Hepatocyte (in vitro differentiated cells): ENCODE measurements at regions not wholly inside any gene's neighbourhood (a gene's known extent, or its start where the extent isn't known, plus 50 kb on each side); places are given as distances from the start of the nearest gene placed in this dataset.

Experiments used
- DNase-seq: peaks from one replicate; pipeline ENCODE4 v3.0.0-alpha.2; 2016; ENCODE audit warnings: low spot score
- H2AFZ ChIP-seq: fragments of 200-600 bp; sonication (generic); 2 replicates; pipeline ENCODE4 v1.6.0; 2016; ENCODE audit warnings: antibody characterized with exemption, mild to moderate bottlenecking
- H3K27ac ChIP-seq: fragments of 200-600 bp; sonication (generic); 2 replicates; pipeline ENCODE4 v1.5.1; 2016; ENCODE audit warnings: mild to moderate bottlenecking
- H3K27me3 ChIP-seq: fragments of 200-600 bp; sonication (generic); 2 replicates; pipeline ENCODE4 v1.6.1; 2016
- H3K36me3 ChIP-seq: fragments of 200-600 bp; sonication (generic); replicated peaks from 2 replicates; pipeline ENCODE4 v1.5.1; 2016; ENCODE audit warnings: low read depth; ENCODE audit not compliant: insufficient read depth
- H3K4me1 ChIP-seq: fragments of 200-600 bp; sonication (generic); 2 replicates; pipeline ENCODE4 v1.5.1; 2016; ENCODE audit warnings: mild to moderate bottlenecking, moderate library complexity; ENCODE audit not compliant: insufficient read depth
- H3K4me2 ChIP-seq: fragments of 200-600 bp; sonication (generic); 2 replicates; pipeline ENCODE4 v1.6.0; 2016
- H3K4me3 ChIP-seq: fragments of 200-600 bp; sonication (generic); 2 replicates; pipeline ENCODE4 v1.5.1; 2016; ENCODE audit warnings: mild to moderate bottlenecking
- H3K79me2 ChIP-seq: fragments of 200-600 bp; sonication (generic); 2 replicates; pipeline ENCODE4 v1.6.0; 2017; ENCODE audit warnings: mild to moderate bottlenecking
- H3K9me2 ChIP-seq: fragments of 200-600 bp; sonication (generic); replicated peaks from 2 replicates; pipeline ENCODE4 v1.6.0; 2017; ENCODE audit warnings: mild to moderate bottlenecking; ENCODE audit not compliant: insufficient read depth
- H3K9me3 ChIP-seq: fragments of 200-600 bp; sonication (generic); 2 replicates; pipeline ENCODE4 v1.5.1; 2016; ENCODE audit warnings: low read depth, mild to moderate bottlenecking
- H4K20me1 ChIP-seq: fragments of 200-600 bp; sonication (generic); 2 replicates; pipeline ENCODE4 v1.6.0; 2016; ENCODE audit warnings: mild to moderate bottlenecking; ENCODE audit not compliant: insufficient read depth, poor library complexity, severe bottlenecking
- CTCF ChIP-seq: fragments of 200-600 bp; sonication (generic); IDR thresholded peaks from 2 replicates; pipeline ENCODE4 v1.5.1; 2016; ENCODE audit warnings: antibody characterized with exemption, mild to moderate bottlenecking; ENCODE audit not compliant: poor library complexity
- EZH2 ChIP-seq: fragments of 200-600 bp; sonication (generic); IDR thresholded peaks from 2 replicates; pipeline ENCODE4 v1.6.1; 2016; ENCODE audit warnings: antibody characterized with exemption, mild to moderate bottlenecking, borderline replicate concordance
- EZH2phosphoT487 ChIP-seq: fragments of 200-600 bp; sonication (generic); IDR thresholded peaks from one replicate; pipeline ENCODE4 v1.6.1; 2018; ENCODE audit warnings: antibody characterized with exemption, mild to moderate bottlenecking, low read depth, moderate library complexity; ENCODE audit not compliant: unreplicated experiment, severe bottlenecking
- WGBS: methylation state at CpG from one replicate; pipeline ENCODE4 v1.1.6; 2016; ENCODE audit warnings: low lambda C conversion rate; ENCODE audit errors: missing lambda C conversion rate; 5-methylcytosine and 5-hydroxymethylcytosine counted together

- H4K20me1 ChIP-seq, result no peaks in the 10 kb centered on the region
- no peaks in the 10 kb centered on the region for H3K9me3 ChIP-seq
- H3K9me2 ChIP-seq, result no peaks in the 10 kb centered on the region
- H2AFZ ChIP-seq, result no peak overlapping the region
- H3K79me2 ChIP-seq, result no peaks in the 10 kb centered on the region
- H3K4me3 ChIP-seq, result no peak overlapping the region
- no peak overlapping the region for H3K27ac ChIP-seq
- H3K4me2 ChIP-seq, result no peak overlapping the region
- TF ChIP-seq EZH2phosphoT487, result no peak
- TF ChIP-seq EZH2, result no peak
- TF ChIP-seq CTCF, result no peak
- peaks cover 3% of the 10 kb centered on the region for H3K4me1 ChIP-seq
- DNase-seq, result no peak
- no peaks in the 10 kb centered on the region for H3K36me3 ChIP-seq
- no peaks in the 10 kb centered on the region for H3K27me3 ChIP-seq
- 44% methylated on average over 1 of the region's 1 CpG for WGBS
Observed at GRCh38 chr1:221286399-221286798, 407.2 kb downstream of the HLX start.

- Histone ChIP-seq H3K9me3 (no peaks in the 10 kb centered on the region), H3K9me2 (no peaks in the 10 kb centered on the region), H3K79me2 (no peaks in the 10 kb centered on the region), H2AFZ (no peak overlapping the region), H3K27me3 (no peaks in the 10 kb centered on the region), H3K36me3 (no peaks in the 10 kb centered on the region), H3K4me3 (no peak overlapping the region), H3K4me1 (peaks cover 3% of the 10 kb centered on the region), H3K4me2 (no peak overlapping the region), H3K27ac (no peak overlapping the region), H4K20me1 (no peaks in the 10 kb centered on the region)
- TF ChIP-seq EZH2phosphoT487 (no peak), EZH2 (no peak), CTCF (no peak)
- WGBS, result 67% methylated on average over 2 of the region's 2 CpGs
- no peak for DNase-seq
Observed at GRCh38 chr1:221289103-221289502, 409.9 kb downstream of the HLX start.

- H3K4me3 ChIP-seq, result no peak overlapping the region
- no peaks in the 10 kb centered on the region for H3K9me3 ChIP-seq
- no peaks in the 10 kb centered on the region for H4K20me1 ChIP-seq
- no peak overlapping the region for H3K27ac ChIP-seq
- WGBS, result 81% methylated on average over 4 of the region's 4 CpGs
- H3K4me1 ChIP-seq, result no peaks in the 10 kb centered on the region
- no peak overlapping the region for H3K4me2 ChIP-seq
- H2AFZ ChIP-seq, result no peak overlapping the region
- H3K9me2 ChIP-seq, result no peaks in the 10 kb centered on the region
- DNase-seq, result no peak
- H3K27me3 ChIP-seq, result no peaks in the 10 kb centered on the region
- H3K79me2 ChIP-seq, result no peaks in the 10 kb centered on the region
- no peak for TF ChIP-seq CTCF
- H3K36me3 ChIP-seq, result no peaks in the 10 kb centered on the region
Observed at GRCh38 chr1:221290669-221291068, 411.4 kb downstream of the HLX start.

- Histone ChIP-seq H3K9me3 (no peaks in the 10 kb centered on the region), H3K27me3 (no peaks in the 10 kb centered on the region), H3K9me2 (no peaks in the 10 kb centered on the region), H3K4me1 (no peaks in the 10 kb centered on the region), H3K36me3 (no peaks in the 10 kb centered on the region), H3K79me2 (no peaks in the 10 kb centered on the region), H3K4me2 (no peak overlapping the region), H3K27ac (no peak overlapping the region), H2AFZ (no peak overlapping the region), H3K4me3 (no peak overlapping the region), H4K20me1 (no peaks in the 10 kb centered on the region)
- TF ChIP-seq EZH2 (no peak), EZH2phosphoT487 (no peak), CTCF (no peak)
- DNase-seq, result no peak
- 85% methylated on average over 5 of the region's 5 CpGs for WGBS
Observed at GRCh38 chr1:221291113-221291512, 411.9 kb downstream of the HLX start.
